Non-pigmented ciliary epithelial cell (primary cell): ENCODE measurements at regions not wholly inside any gene's neighbourhood (a gene's known extent, or its start where the extent isn't known, plus 50 kb on each side); places are given as distances from the start of the nearest gene placed in this dataset.

Experiments
- DNase-seq: peaks from one replicate; pipeline ENCODE4 v3.0.0-alpha.2; 2010; ENCODE audit warnings: low read depth

- no peak for DNase-seq
Measured at GRCh38 chr14:101330416-101331140, 230.7 kb upstream of the DIO3 start.

- DNase-seq, result no peak
Measured at GRCh38 chr14:101331141-101331525, 230.2 kb upstream of the DIO3 start.

- DNase-seq, result no peak
Measured at GRCh38 chr14:101331661-101332169, 229.6 kb upstream of the DIO3 start.

GRCh38 chr14:101332281-101332680, 229.0 kb upstream of the DIO3 start:
- no peak for DNase-seq

- DNase-seq, result no peak
Measured at GRCh38 chr14:101333335-101334280, 227.7 kb upstream of the DIO3 start.

GRCh38 chr14:101334656-101335055, 226.6 kb upstream of the DIO3 start:
- DNase-seq, result no peak

GRCh38 chr14:101335061-101335661, 226.1 kb upstream of the DIO3 start:
- DNase-seq, result no peak

- no peak for DNase-seq
Measured at GRCh38 chr14:101336183-101336582, 225.1 kb upstream of the DIO3 start.

GRCh38 chr14:101337053-101337452, 224.2 kb upstream of the DIO3 start:
- DNase-seq, result no peak

- no peak for DNase-seq
Measured at GRCh38 chr14:101340556-101340955, 220.7 kb upstream of the DIO3 start.

- no peak for DNase-seq
Measured at GRCh38 chr14:101347893-101348777, 213.2 kb upstream of the DIO3 start.

GRCh38 chr14:101349108-101349507, 212.2 kb upstream of the DIO3 start:
- DNase-seq, result no peak

- no peak for DNase-seq
Measured at GRCh38 chr14:101350021-101350420, 211.3 kb upstream of the DIO3 start.

- DNase-seq, result no peak
Measured at GRCh38 chr14:101350691-101351090, 210.6 kb upstream of the DIO3 start.

- no peak for DNase-seq
Measured at GRCh38 chr14:101351146-101351545, 210.1 kb upstream of the DIO3 start.

GRCh38 chr14:101351769-101352168, 209.5 kb upstream of the DIO3 start:
- no peak for DNase-seq

GRCh38 chr14:101352567-101352966, 208.7 kb upstream of the DIO3 start:
- DNase-seq, result no peak

GRCh38 chr14:101353422-101353821, 207.9 kb upstream of the DIO3 start:
- no peak for DNase-seq

GRCh38 chr14:101354726-101355125, 206.6 kb upstream of the DIO3 start:
- DNase-seq, result no peak

GRCh38 chr14:101355284-101355683, 206.0 kb upstream of the DIO3 start:
- DNase-seq, result no peak

- no peak for DNase-seq
Measured at GRCh38 chr14:101357038-101357437, 204.3 kb upstream of the DIO3 start.
